ENCODE measurements at regions not wholly inside any gene's neighbourhood (a gene's known extent, or its start where the extent isn't known, plus 50 kb on each side); places are given as distances from the start of the nearest gene placed in this dataset.
A peak's percentile ranks its signal among the peaks of the same experiment; 100 is the strongest.

DNA sequence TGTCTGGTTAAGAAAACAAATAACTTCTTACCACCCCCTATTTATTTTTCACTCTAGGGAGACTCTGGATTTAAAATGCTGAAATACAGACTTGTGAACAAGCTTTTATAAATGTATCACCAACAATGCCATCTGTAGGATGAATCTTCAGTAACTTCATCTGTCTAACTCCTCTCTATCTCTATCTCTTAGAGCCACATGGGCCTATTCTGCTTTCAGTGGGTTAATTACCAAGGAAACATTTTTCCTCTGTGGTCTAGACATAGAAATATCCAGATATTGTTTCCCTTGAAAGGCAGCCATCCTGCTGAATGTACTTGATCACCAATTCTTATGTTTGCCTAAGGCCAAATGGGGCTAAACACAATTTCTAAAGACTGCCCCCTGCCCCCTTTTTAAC is 167.6 kb upstream of the COL8A1 start:
- TF ChIP-seq, protein P1, sequence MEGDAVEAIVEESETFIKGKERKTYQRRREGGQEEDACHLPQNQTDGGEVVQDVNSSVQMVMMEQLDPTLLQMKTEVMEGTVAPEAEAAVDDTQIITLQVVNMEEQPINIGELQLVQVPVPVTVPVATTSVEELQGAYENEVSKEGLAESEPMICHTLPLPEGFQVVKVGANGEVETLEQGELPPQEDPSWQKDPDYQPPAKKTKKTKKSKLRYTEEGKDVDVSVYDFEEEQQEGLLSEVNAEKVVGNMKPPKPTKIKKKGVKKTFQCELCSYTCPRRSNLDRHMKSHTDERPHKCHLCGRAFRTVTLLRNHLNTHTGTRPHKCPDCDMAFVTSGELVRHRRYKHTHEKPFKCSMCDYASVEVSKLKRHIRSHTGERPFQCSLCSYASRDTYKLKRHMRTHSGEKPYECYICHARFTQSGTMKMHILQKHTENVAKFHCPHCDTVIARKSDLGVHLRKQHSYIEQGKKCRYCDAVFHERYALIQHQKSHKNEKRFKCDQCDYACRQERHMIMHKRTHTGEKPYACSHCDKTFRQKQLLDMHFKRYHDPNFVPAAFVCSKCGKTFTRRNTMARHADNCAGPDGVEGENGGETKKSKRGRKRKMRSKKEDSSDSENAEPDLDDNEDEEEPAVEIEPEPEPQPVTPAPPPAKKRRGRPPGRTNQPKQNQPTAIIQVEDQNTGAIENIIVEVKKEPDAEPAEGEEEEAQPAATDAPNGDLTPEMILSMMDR (IDR thresholded peaks at IDR 0.05; ENCODE audit: insufficient read depth, low read depth, low read length), result no peak
- no peak for DNase-seq (ENCODE audit: low read depth)
- H3K4me3 ChIP-seq (ENCODE audit: low read depth, low read length), result no peak overlapping the region

DNA sequence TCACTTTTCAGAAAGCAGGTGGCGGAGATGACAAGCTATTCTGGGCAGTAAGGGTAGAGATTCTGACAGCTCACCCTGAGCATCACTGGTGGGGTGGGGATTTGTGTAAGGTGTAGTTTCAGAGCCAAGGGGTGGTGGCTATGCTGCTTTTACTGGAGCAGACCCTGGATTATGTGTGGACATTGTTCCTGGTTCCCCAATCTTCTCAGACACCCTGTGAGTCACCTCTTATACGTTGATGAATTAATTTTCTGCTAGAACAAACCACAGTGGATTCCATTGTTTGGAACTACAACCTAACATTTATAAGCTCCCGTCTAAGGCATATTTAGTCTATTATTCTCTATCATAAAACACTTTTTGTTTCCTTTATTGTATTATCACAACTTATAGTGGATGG is 169.5 kb upstream of the COL8A1 start:
- TF ChIP-seq, protein P1 (IDR thresholded peaks at IDR 0.05; ENCODE audit: insufficient read depth, low read depth, low read length), result no peak
- H3K4me3 ChIP-seq (ENCODE audit: low read depth, low read length), result no peak overlapping the region
- no peak for DNase-seq (ENCODE audit: low read depth)

DNA sequence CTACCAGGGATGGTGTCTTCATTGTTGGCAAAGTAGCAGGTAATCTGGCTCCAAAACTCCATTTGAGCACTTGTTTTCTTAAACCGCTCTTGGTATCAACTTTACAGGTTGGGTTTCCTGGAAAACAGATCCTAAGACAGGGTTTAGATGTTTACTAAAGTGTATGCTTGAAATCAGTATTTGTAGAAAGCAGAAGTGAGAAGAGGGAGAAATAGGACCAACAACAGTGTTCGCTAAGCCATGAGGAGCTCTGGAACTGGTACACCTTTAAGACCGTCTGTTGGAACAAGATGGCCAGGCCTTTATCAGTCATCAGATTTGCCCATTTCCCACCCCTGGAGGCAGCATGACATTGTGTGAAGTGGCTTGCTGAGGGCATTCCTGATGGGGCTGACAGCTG is 171.0 kb upstream of the COL8A1 start:
- H3K4me3 ChIP-seq (ENCODE audit: low read depth, low read length), result no peak overlapping the region
- no peak for DNase-seq (ENCODE audit: low read depth)
- TF ChIP-seq, protein P1 (IDR thresholded peaks at IDR 0.05; ENCODE audit: insufficient read depth, low read depth, low read length), result no peak

DNA sequence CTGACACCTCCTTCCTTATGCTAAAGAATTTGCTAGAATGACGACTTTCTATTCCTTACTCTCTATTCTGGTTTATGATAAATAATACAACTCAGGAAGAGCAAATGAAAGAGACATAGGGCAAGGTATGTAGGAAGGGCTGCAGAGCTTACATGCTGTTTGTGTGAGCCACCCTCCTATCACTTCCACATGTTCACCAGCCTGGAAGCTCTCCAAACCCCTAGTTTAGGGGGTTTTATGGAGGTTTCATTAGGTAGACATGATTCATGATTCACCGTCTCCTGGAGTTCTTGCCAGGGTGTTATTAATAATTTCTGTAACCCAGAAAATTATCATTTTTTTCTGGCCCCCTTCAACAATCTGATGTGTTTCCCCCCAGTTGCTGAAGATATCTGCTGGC is 172.1 kb upstream of the COL8A1 start:
- TF ChIP-seq, protein P1 (IDR thresholded peaks at IDR 0.05; ENCODE audit: insufficient read depth, low read depth, low read length), result no peak
- no peak for DNase-seq (ENCODE audit: low read depth)
- H3K4me3 ChIP-seq (ENCODE audit: low read depth, low read length), result no peak overlapping the region

DNA sequence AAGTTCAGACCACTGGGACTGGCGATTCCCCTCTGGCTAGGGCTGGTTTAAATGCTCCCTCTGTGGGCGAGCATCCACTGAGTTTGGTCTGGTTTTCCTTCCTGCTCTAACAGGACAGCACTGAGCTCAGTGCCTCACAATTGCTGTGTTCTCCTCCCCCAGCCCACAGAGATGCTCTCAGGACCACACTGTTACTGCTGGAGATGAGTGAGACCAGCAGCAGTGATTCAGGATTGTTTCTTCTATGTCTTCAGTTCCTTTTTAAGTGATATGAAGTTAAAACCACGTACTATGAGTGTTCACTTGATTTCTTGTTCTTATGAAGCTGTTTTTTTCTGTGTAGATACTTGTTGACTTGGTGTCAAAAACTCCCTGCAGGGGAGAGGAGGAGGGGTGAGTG is 180.4 kb upstream of the COL8A1 start:
- DNase-seq (ENCODE audit: low read depth), result no peak
- H3K4me3 ChIP-seq (ENCODE audit: low read depth, low read length), result no peak overlapping the region
- TF ChIP-seq, protein P1 (IDR thresholded peaks at IDR 0.05; ENCODE audit: insufficient read depth, low read depth, low read length), result no peak

DNA sequence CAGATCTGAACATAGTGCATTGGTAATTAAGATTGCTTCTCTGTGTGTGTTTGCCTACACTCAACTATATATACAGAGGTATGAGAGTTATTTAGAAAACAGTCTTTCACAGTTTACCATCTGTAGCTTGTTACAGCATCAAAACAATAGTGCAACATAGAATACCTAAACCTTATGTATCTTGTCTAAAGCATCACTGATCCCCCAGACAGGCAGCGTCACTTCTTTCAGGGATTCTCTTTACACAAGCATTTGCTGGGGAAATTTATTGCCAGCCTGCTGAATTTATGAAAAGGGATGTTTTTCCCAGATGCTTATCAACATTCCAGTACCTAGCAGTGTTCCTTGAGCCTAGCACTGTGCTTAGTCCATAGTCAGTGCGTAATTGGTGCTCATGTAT is 195.8 kb upstream of the COL8A1 start:
- TF ChIP-seq, protein P1 (IDR thresholded peaks at IDR 0.05; ENCODE audit: insufficient read depth, low read depth, low read length), result no peak
- no peak overlapping the region for H3K4me3 ChIP-seq (ENCODE audit: low read depth, low read length)
- DNase-seq (ENCODE audit: low read depth), result no peak

DNA sequence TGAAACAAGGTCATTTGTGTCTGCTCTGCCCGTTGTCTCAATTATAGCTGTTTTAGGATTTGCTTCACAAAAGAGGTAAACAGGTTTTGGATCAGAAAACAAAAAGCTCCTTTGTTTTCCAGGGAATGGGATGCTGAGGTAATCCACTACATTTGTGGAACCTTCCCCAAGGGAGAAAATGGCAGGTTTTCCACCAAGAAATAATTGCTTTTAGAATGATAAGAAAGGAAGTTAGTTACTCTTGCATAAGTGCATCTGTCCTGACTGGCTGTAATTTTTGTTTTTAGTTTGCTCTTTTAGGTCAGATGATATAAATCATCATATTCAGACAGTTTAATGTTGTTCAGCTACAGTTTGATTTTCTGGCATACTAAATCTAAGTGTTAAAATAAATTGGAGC is 198.5 kb upstream of the COL8A1 start:
- TF ChIP-seq, protein P1 (IDR thresholded peaks at IDR 0.05; ENCODE audit: insufficient read depth, low read depth, low read length), result no peak
- H3K4me3 ChIP-seq (ENCODE audit: low read depth, low read length), result no peak overlapping the region
- DNase-seq (ENCODE audit: low read depth), result peak; percentile 79
